ENCODE measurements at regions not wholly inside any gene's neighbourhood (a gene's known extent, or its start where the extent isn't known, plus 50 kb on each side); places are given as distances from the start of the nearest gene placed in this dataset.

- no peak for DNase-seq (ENCODE audit: low read depth in 4 of 4, low spot score in 3 of 4)
Observed at GRCh38 chr11:15886866-15887265, 469.5 kb downstream of the SOX6 start.

GRCh38 chr11:15888556-15889345 is 467.6 kb downstream of the SOX6 start:
- no peak for DNase-seq (ENCODE audit: low read depth in 4 of 4, low spot score in 3 of 4)

GRCh38 chr11:15889363-15890030 is 466.8 kb downstream of the SOX6 start:
- no peak for DNase-seq (ENCODE audit: low read depth in 4 of 4, low spot score in 3 of 4)

GRCh38 chr11:15890031-15890713 is 466.2 kb downstream of the SOX6 start:
- no peak for DNase-seq (ENCODE audit: low read depth in 4 of 4, low spot score in 3 of 4)

- DNase-seq (ENCODE audit: low read depth in 4 of 4, low spot score in 3 of 4): no peak
Observed at GRCh38 chr11:15893080-15893492, 463.3 kb downstream of the SOX6 start.

GRCh38 chr11:15896026-15896425 is 460.3 kb downstream of the SOX6 start:
- DNase-seq (ENCODE audit: low read depth in 4 of 4, low spot score in 3 of 4): no peak

- DNase-seq (ENCODE audit: low read depth in 4 of 4, low spot score in 3 of 4): no peak
Observed at GRCh38 chr11:15896530-15896929, 459.8 kb downstream of the SOX6 start.

GRCh38 chr11:15897211-15897960 is 459.0 kb downstream of the SOX6 start:
- DNase-seq (ENCODE audit: low read depth in 4 of 4, low spot score in 3 of 4): peak in 2 of 4 donors; percentile 35 to 51

- no peak for DNase-seq (ENCODE audit: low read depth in 4 of 4, low spot score in 3 of 4)
Observed at GRCh38 chr11:15901054-15901453, 455.3 kb downstream of the SOX6 start.

- no peak for DNase-seq (ENCODE audit: low read depth in 4 of 4, low spot score in 3 of 4)
Observed at GRCh38 chr11:15901790-15902189, 454.6 kb downstream of the SOX6 start.

- no peak for DNase-seq (ENCODE audit: low read depth in 4 of 4, low spot score in 3 of 4)
Observed at GRCh38 chr11:15903246-15903645, 453.1 kb downstream of the SOX6 start.

- no peak for DNase-seq (ENCODE audit: low read depth in 4 of 4, low spot score in 3 of 4)
Observed at GRCh38 chr11:15905366-15906104, 450.8 kb downstream of the SOX6 start.

- no peak for DNase-seq (ENCODE audit: low read depth in 4 of 4, low spot score in 3 of 4)
Observed at GRCh38 chr11:15906481-15907035, 449.8 kb downstream of the SOX6 start.

GRCh38 chr11:15907806-15908205 is 448.5 kb downstream of the SOX6 start:
- DNase-seq (ENCODE audit: low read depth in 4 of 4, low spot score in 3 of 4): no peak

- DNase-seq (ENCODE audit: low read depth in 4 of 4, low spot score in 3 of 4): no peak
Observed at GRCh38 chr11:15909937-15910598, 446.3 kb downstream of the SOX6 start.

GRCh38 chr11:15910761-15911160 is 445.6 kb downstream of the SOX6 start:
- no peak for DNase-seq (ENCODE audit: low read depth in 4 of 4, low spot score in 3 of 4)

- no peak for DNase-seq (ENCODE audit: low read depth in 4 of 4, low spot score in 3 of 4)
Observed at GRCh38 chr11:15911377-15912044, 444.8 kb downstream of the SOX6 start.

- no peak for DNase-seq (ENCODE audit: low read depth in 4 of 4, low spot score in 3 of 4)
Observed at GRCh38 chr11:15912291-15912690, 444.1 kb downstream of the SOX6 start.

GRCh38 chr11:15912825-15913224 is 443.5 kb downstream of the SOX6 start:
- no peak for DNase-seq (ENCODE audit: low read depth in 4 of 4, low spot score in 3 of 4)

Data from left renal pelvis (tissue), 4 donors.